ENCODE measurements at regions not wholly inside any gene's neighbourhood (a gene's known extent, or its start where the extent isn't known, plus 50 kb on each side); places are given as distances from the start of the nearest gene placed in this dataset.
A peak's percentile ranks its signal among the peaks of the same experiment; 100 is the strongest.
"Not testable (repeated sequence)": the region's sequence is repeated elsewhere in the genome, so short reads cannot be mapped to it uniquely, and the experiment has no call there.

- DNase-seq (no peak), ATAC-seq (ENCODE audit: low FRiP score) (peak; percentile 22)
- no peak overlapping the region for H3K4me3 ChIP-seq (ENCODE audit: low read length in 2 of 2)
These were observed 209.3 kb downstream of the AKAIN1 start for GRCh38 chr18:4987452-4988405.

GRCh38 chr18:4986677-4987076, 210.4 kb downstream of the AKAIN1 start:
- no peak overlapping the region for H3K4me3 ChIP-seq (ENCODE audit: low read length in 2 of 2)
- H3K9me3 ChIP-seq (ENCODE audit: control insufficient read depth, low read length): no peaks in the 10 kb centered on the region
- no peak overlapping the region for H3K27ac ChIP-seq (ENCODE audit: low read depth in 1 of 2, low read length in 2 of 2)
- H3K27me3 ChIP-seq (ENCODE audit: control insufficient read depth in 1 of 2, insufficient read depth in 2 of 2, low read length in 1 of 2): no peaks in the 10 kb centered on the region
- DNase-seq (no peak), ATAC-seq (ENCODE audit: low FRiP score) (no peak)
- WGBS, 2 donors: 73 to 84% methylated on average over 6 of the region's 6 CpGs
- no peaks in the 10 kb centered on the region for H3K4me1 ChIP-seq (ENCODE audit: control insufficient read depth in 1 of 2, insufficient read depth in 2 of 2, low read length in 2 of 2)
- no peaks in the 10 kb centered on the region for H3K36me3 ChIP-seq (ENCODE audit: control insufficient read depth in 1 of 2, insufficient read depth in 2 of 2, low read length in 1 of 2)
- intact Hi-C loops (cut with DNase I): no loop called here

More at GRCh38 chr18:4987452-4988405, 209.3 kb downstream of the AKAIN1 start:
- 77 to 79% methylated on average over 10 of the region's 10 CpGs for WGBS, 2 donors
- Histone ChIP-seq H3K4me1 (ENCODE audit: control insufficient read depth in 1 of 2, insufficient read depth in 2 of 2, low read length in 2 of 2) (no peaks in the 10 kb centered on the region), H3K36me3 (ENCODE audit: control insufficient read depth in 1 of 2, insufficient read depth in 2 of 2, low read length in 1 of 2) (no peaks in the 10 kb centered on the region), H3K27me3 (ENCODE audit: control insufficient read depth in 1 of 2, insufficient read depth in 2 of 2, low read length in 1 of 2) (no peaks in the 10 kb centered on the region), H3K27ac (ENCODE audit: low read depth in 1 of 2, low read length in 2 of 2) (no peak overlapping the region), H3K9me3 (ENCODE audit: control insufficient read depth, low read length) (peaks cover 3% of the 10 kb centered on the region)
- intact Hi-C loops (cut with DNase I): no loop called here

GRCh38 chr18:4986066-4986465, 211.0 kb downstream of the AKAIN1 start:
- no peaks in the 10 kb centered on the region for H3K27me3 ChIP-seq (ENCODE audit: control insufficient read depth in 1 of 2, insufficient read depth in 2 of 2, low read length in 1 of 2)
- H3K9me3 ChIP-seq (ENCODE audit: control insufficient read depth, low read length): no peaks in the 10 kb centered on the region
- no peak for DNase-seq
- intact Hi-C loops (cut with DNase I): no loop called here
- no peak overlapping the region for H3K27ac ChIP-seq (ENCODE audit: low read depth in 1 of 2, low read length in 2 of 2)
- H3K4me1 ChIP-seq (ENCODE audit: control insufficient read depth in 1 of 2, insufficient read depth in 2 of 2, low read length in 2 of 2): no peaks in the 10 kb centered on the region
- no peak for ATAC-seq (ENCODE audit: low FRiP score)
- no peak overlapping the region for H3K4me3 ChIP-seq (ENCODE audit: low read length in 2 of 2)
- no peaks in the 10 kb centered on the region for H3K36me3 ChIP-seq (ENCODE audit: control insufficient read depth in 1 of 2, insufficient read depth in 2 of 2, low read length in 1 of 2)

GRCh38 chr18:4961121-4961909, 235.7 kb downstream of the AKAIN1 start:
- WGBS, 2 donors: 91 to 97% methylated on average over 4 of the region's 4 CpGs
- Histone ChIP-seq H3K4me3 (ENCODE audit: low read length in 2 of 2) (no peak overlapping the region), H3K9me3 (ENCODE audit: control insufficient read depth, low read length) (no peaks in the 10 kb centered on the region), H3K27me3 (ENCODE audit: control insufficient read depth in 1 of 2, insufficient read depth in 2 of 2, low read length in 1 of 2) (no peaks in the 10 kb centered on the region), H3K36me3 (ENCODE audit: control insufficient read depth in 1 of 2, insufficient read depth in 2 of 2, low read length in 1 of 2) (no peaks in the 10 kb centered on the region), H3K4me1 (ENCODE audit: control insufficient read depth in 1 of 2, insufficient read depth in 2 of 2, low read length in 2 of 2) (no peaks in the 10 kb centered on the region), H3K27ac (ENCODE audit: low read depth in 1 of 2, low read length in 2 of 2) (no peak overlapping the region)
- ATAC-seq (ENCODE audit: low FRiP score) (no peak), DNase-seq (no peak)
- intact Hi-C loops (cut with DNase I): no loop called here

- Histone ChIP-seq H3K36me3 (ENCODE audit: control insufficient read depth in 1 of 2, insufficient read depth in 2 of 2, low read length in 1 of 2) (no peaks in the 10 kb centered on the region), H3K4me3 (ENCODE audit: low read length in 2 of 2) (no peak overlapping the region), H3K4me1 (ENCODE audit: control insufficient read depth in 1 of 2, insufficient read depth in 2 of 2, low read length in 2 of 2) (no peaks in the 10 kb centered on the region), H3K27me3 (ENCODE audit: control insufficient read depth in 1 of 2, insufficient read depth in 2 of 2, low read length in 1 of 2) (no peaks in the 10 kb centered on the region), H3K27ac (ENCODE audit: low read depth in 1 of 2, low read length in 2 of 2) (no peak overlapping the region), H3K9me3 (ENCODE audit: control insufficient read depth, low read length) (no peaks in the 10 kb centered on the region)
- 87 to 90% methylated on average over 5 of the region's 5 CpGs for WGBS, 2 donors
- DNase-seq (no peak), ATAC-seq (ENCODE audit: low FRiP score) (peak; percentile 59)
- intact Hi-C loops (cut with DNase I): no loop called here
These were observed 236.5 kb downstream of the AKAIN1 start for GRCh38 chr18:4960578-4960977.

GRCh38 chr18:4931209-4931608, 265.8 kb downstream of the AKAIN1 start:
- 66 to 68% methylated on average over 1 of the region's 1 CpG for WGBS, 2 donors
- no peak for ATAC-seq (ENCODE audit: low FRiP score)
- intact Hi-C loops (cut with DNase I): no loop called here

GRCh38 chr18:4921548-4921947, 275.5 kb downstream of the AKAIN1 start:
- Histone ChIP-seq H3K27me3 (ENCODE audit: control insufficient read depth in 1 of 2, insufficient read depth in 2 of 2, low read length in 1 of 2) (no peaks in the 10 kb centered on the region), H3K4me1 (ENCODE audit: control insufficient read depth in 1 of 2, insufficient read depth in 2 of 2, low read length in 2 of 2) (no peaks in the 10 kb centered on the region), H3K4me3 (ENCODE audit: low read length in 2 of 2) (no peak overlapping the region), H3K27ac (ENCODE audit: low read depth in 1 of 2, low read length in 2 of 2) (no peak overlapping the region), H3K36me3 (ENCODE audit: control insufficient read depth in 1 of 2, insufficient read depth in 2 of 2, low read length in 1 of 2) (no peaks in the 10 kb centered on the region), H3K9me3 (ENCODE audit: control insufficient read depth, low read length) (no peaks in the 10 kb centered on the region)
- no peak for DNase-seq
- ATAC-seq (ENCODE audit: low FRiP score): no peak
- intact Hi-C loops (cut with DNase I): no loop called here

More at GRCh38 chr18:4931209-4931608, 265.8 kb downstream of the AKAIN1 start:
- Histone ChIP-seq H3K9me3 (ENCODE audit: control insufficient read depth, low read length) (peaks cover 2% of the 10 kb centered on the region), H3K27me3 (ENCODE audit: control insufficient read depth in 1 of 2, insufficient read depth in 2 of 2, low read length in 1 of 2) (no peaks in the 10 kb centered on the region), H3K36me3 (ENCODE audit: control insufficient read depth in 1 of 2, insufficient read depth in 2 of 2, low read length in 1 of 2) (no peaks in the 10 kb centered on the region), H3K4me1 (ENCODE audit: control insufficient read depth in 1 of 2, insufficient read depth in 2 of 2, low read length in 2 of 2) (no peaks in the 10 kb centered on the region), H3K27ac (ENCODE audit: low read depth in 1 of 2, low read length in 2 of 2) (no peak overlapping the region), H3K4me3 (ENCODE audit: low read length in 2 of 2) (no peak overlapping the region)
- no peak for DNase-seq

GRCh38 chr18:4917509-4917908, 279.5 kb downstream of the AKAIN1 start:
- H3K36me3 ChIP-seq (ENCODE audit: control insufficient read depth in 1 of 2, insufficient read depth in 2 of 2, low read length in 1 of 2); intact Hi-C loops (cut with DNase I); H3K4me1 ChIP-seq (ENCODE audit: control insufficient read depth in 1 of 2, insufficient read depth in 2 of 2, low read length in 2 of 2); H3K9me3 ChIP-seq (ENCODE audit: control insufficient read depth, low read length); H3K27me3 ChIP-seq (ENCODE audit: control insufficient read depth in 1 of 2, insufficient read depth in 2 of 2, low read length in 1 of 2); DNase-seq; H3K27ac ChIP-seq (ENCODE audit: low read depth in 1 of 2, low read length in 2 of 2); H3K4me3 ChIP-seq (ENCODE audit: low read length in 2 of 2); ATAC-seq (ENCODE audit: low FRiP score): not testable (repeated sequence)
- WGBS, 2 donors: 72 to 90% methylated on average over 3 to 4 of the region's 7 CpGs

All from aorta (tissue), 5 donors.